SK-N-SH (cell line): ENCODE measurements at regions not wholly inside any gene's neighbourhood (a gene's known extent, or its start where the extent isn't known, plus 50 kb on each side); places are given as distances from the start of the nearest gene placed in this dataset.

Experiments
- CTCF ChIA-PET: fragments of 300-600, 350-600 bp; formaldehyde crosslinking; extraction: SDS; loops from one replicate; lab custom pipeline; 2021; lab: Yijun Ruan, JAX
- POLR2A ChIA-PET: fragments of 350-600 bp; sonication (Branson Sonifier 250); formaldehyde crosslinking; extraction: SDS; loops from one replicate; lab custom pipeline; 2020; ENCODE audit warnings: antibody characterized with exemption, inconsistent platforms; lab: Yijun Ruan, JAX
- DNase-seq: peaks from one replicate; pipeline ENCODE4 v3.0.0; 2012
- H2AFZ ChIP-seq: fragments of 200-600 bp; sonication (generic); 2 replicates; pipeline ENCODE4 v1.8.1; 2016; ENCODE audit warnings: antibody characterized with exemption, mild to moderate bottlenecking, low read depth
- H3F3A ChIP-seq: fragments of 200-600 bp; sonication (generic); replicated peaks from 2 replicates; pipeline ENCODE3; 2016; ENCODE audit warnings: antibody characterized with exemption, mild to moderate bottlenecking; ENCODE audit not compliant: insufficient read depth
- H3K27ac ChIP-seq, 2 experiments: fragments of 200-500 bp in 1 of 2; fragments of 200-600 bp in 1 of 2; sonication (Bioruptor generic) in 1 of 2; sonication (generic), shearing (Covaris generic) in 1 of 2; 2 replicates each; pipeline versions ENCODE4 v1.5.1 to v1.6.1; 2014 to 2016; ENCODE audit warnings: low read depth in 2 of 2, inconsistent platforms in 1 of 2, low read length in 1 of 2, mild to moderate bottlenecking in 1 of 2, mixed read lengths in 1 of 2
- H3K27me3 ChIP-seq: fragments of 200-600 bp; sonication (generic), shearing (Covaris generic); 2 replicates; pipeline ENCODE4 v1.6.1; 2016; ENCODE audit warnings: mixed run types; ENCODE audit not compliant: insufficient read depth
- H3K36me3 ChIP-seq, 2 experiments: fragments of 200-500 bp in 1 of 2; fragments of 200-600 bp in 1 of 2; sonication (Bioruptor generic) in 1 of 2; sonication (generic) in 1 of 2; replicated peaks in 1 of 2; 2 replicates each; pipeline versions ENCODE3 to v1.5.1; 2014 to 2016; ENCODE audit warnings: low read length in 1 of 2, mild to moderate bottlenecking in 1 of 2; ENCODE audit not compliant: insufficient read depth in 2 of 2, control insufficient read depth in 1 of 2
- H3K4me1 ChIP-seq, 2 experiments: fragments of 200-500 bp in 1 of 2; fragments of 200-600 bp in 1 of 2; sonication (Bioruptor generic) in 1 of 2; sonication (generic), shearing (Covaris generic) in 1 of 2; 2 replicates each; pipeline versions ENCODE4 v1.5.1 to v1.6.1; 2014 to 2016; ENCODE audit warnings: low read depth in 1 of 2, low read length in 1 of 2, mixed run types in 1 of 2; ENCODE audit not compliant: insufficient read depth in 2 of 2, control insufficient read depth in 1 of 2
- H3K4me2 ChIP-seq: fragments of 200-600 bp; sonication (generic), shearing (Covaris generic); 2 replicates; pipeline ENCODE4 v1.6.1; 2017; ENCODE audit warnings: mixed run types
- H3K4me3 ChIP-seq, 2 experiments: fragments of 200-500 bp in 1 of 2; fragments of 200-600 bp in 1 of 2; sonication (Bioruptor generic) in 1 of 2; sonication (generic), shearing (Covaris generic) in 1 of 2; 2 replicates each; pipeline versions ENCODE4 v1.5.1 to v1.8.1; 2014 to 2016; ENCODE audit warnings: low read depth in 2 of 2, inconsistent platforms in 1 of 2, low read length in 1 of 2, mild to moderate bottlenecking in 1 of 2, mixed read lengths in 1 of 2, moderate library complexity in 1 of 2
- H3K79me2 ChIP-seq: fragments of 200-600 bp; sonication (generic); 2 replicates; pipeline ENCODE4 v1.8.1; 2017; ENCODE audit warnings: mild to moderate bottlenecking; ENCODE audit not compliant: insufficient read depth
- H3K9ac ChIP-seq: fragments of 200-600 bp; sonication (generic); 2 replicates; pipeline ENCODE4 v1.6.1; 2017; ENCODE audit warnings: mixed run types
- H3K9me2 ChIP-seq: fragments of 200-600 bp; sonication (generic); 2 replicates; pipeline ENCODE4 v1.6.1; 2017; ENCODE audit warnings: mixed run types
- H3K9me3 ChIP-seq: fragments of 200-600 bp; sonication (generic); 2 replicates; pipeline ENCODE4 v1.6.1; 2017; ENCODE audit warnings: mixed run types, mild to moderate bottlenecking, moderate library complexity
- H4K20me1 ChIP-seq: fragments of 200-600 bp; sonication (generic); 2 replicates; pipeline ENCODE4 v1.6.1; 2017; ENCODE audit warnings: mild to moderate bottlenecking, mixed run types; ENCODE audit not compliant: insufficient read depth
- ELF1 ChIP-seq: IDR thresholded peaks from 2 replicates; pipeline ENCODE4 v1.4.0; 2012
- EP300 ChIP-seq, 2 experiments: IDR thresholded peaks; 2 replicates each; pipeline versions ENCODE4 v1.4.0 to v1.6.1; 2012; ENCODE audit warnings: borderline replicate concordance in 1 of 2, low read depth in 1 of 2, low read length in 1 of 2
- FOSL2 ChIP-seq: IDR thresholded peaks from 2 replicates; pipeline ENCODE4 v1.4.0; 2012; ENCODE audit warnings: low read depth, mild to moderate bottlenecking, moderate library complexity, borderline replicate concordance
- FOXM1 ChIP-seq: IDR thresholded peaks from 2 replicates; pipeline ENCODE4 v1.4.0; 2012; ENCODE audit warnings: low read depth, mild to moderate bottlenecking
- GATA2 ChIP-seq: sonication (generic); formaldehyde crosslinking; IDR thresholded peaks from 2 replicates; pipeline ENCODE4 v1.5.0; 2020; ENCODE audit warnings: mild to moderate bottlenecking, missing genetic modification reagents
- JUND ChIP-seq: IDR thresholded peaks from 2 replicates; pipeline ENCODE4 v1.4.0; 2012
- MXI1 ChIP-seq: IDR thresholded peaks from 2 replicates; pipeline ENCODE4 v1.6.1; 2012; ENCODE audit warnings: mild to moderate bottlenecking, low read depth, low read length, improper control_type of control experiment
- NFIC ChIP-seq: IDR thresholded peaks from 2 replicates; pipeline ENCODE4 v1.4.0; 2012; ENCODE audit warnings: borderline replicate concordance
- POLR2AphosphoS5 ChIP-seq: IDR thresholded peaks from 2 replicates; pipeline ENCODE4 v1.6.1; 2012; ENCODE audit warnings: low read depth, low read length
- RCOR1 ChIP-seq: fragments of 150-350 bp; IDR thresholded peaks from 2 replicates; pipeline ENCODE4 v1.6.1; 2017; ENCODE audit warnings: antibody characterized with exemption, low read length
- RFX5 ChIP-seq: IDR thresholded peaks from 2 replicates; pipeline ENCODE4 v1.6.1; 2012; ENCODE audit warnings: mild to moderate bottlenecking, improper control_type of control experiment, low read length
- RXRA ChIP-seq: IDR thresholded peaks from 2 replicates; pipeline ENCODE4 v1.4.0; 2012; ENCODE audit warnings: low read depth, mild to moderate bottlenecking, borderline replicate concordance
- SIN3A ChIP-seq: IDR thresholded peaks from 2 replicates; pipeline ENCODE4 v1.6.1; 2012; ENCODE audit warnings: low read depth, mild to moderate bottlenecking, low read length, moderate library complexity, borderline replicate concordance
- TCF12 ChIP-seq: IDR thresholded peaks from 2 replicates; pipeline ENCODE4 v1.4.0; 2012
- TEAD4 ChIP-seq: IDR thresholded peaks from 2 replicates; pipeline ENCODE4 v1.4.0; 2012; ENCODE audit warnings: mild to moderate bottlenecking, borderline replicate concordance; ENCODE audit not compliant: insufficient read depth
- USF2 ChIP-seq: fragments of 150-350 bp; IDR thresholded peaks from 2 replicates; pipeline ENCODE4 v1.6.1; 2017; ENCODE audit warnings: antibody characterized with exemption, low read length, low read depth, borderline replicate concordance
- ZBTB33 ChIP-seq: IDR thresholded peaks from 2 replicates; pipeline ENCODE4 v1.4.0; 2012; ENCODE audit warnings: low read depth, borderline replicate concordance
- WGBS: methylation state at CpG from one replicate; pipeline ENCODE4 v1.1.6; 2017; ENCODE audit warnings: low lambda C conversion rate; 5-methylcytosine and 5-hydroxymethylcytosine counted together
- TF ChIP-seq, protein P1 (sequence below): IDR thresholded peaks from 2 replicates; pipeline ENCODE4 v1.4.0; 2012; ENCODE audit warnings: low read depth, borderline replicate concordance
- TF ChIP-seq, protein P2 (sequence below): fragments of 150-350 bp; IDR thresholded peaks from 2 replicates; pipeline ENCODE4 v1.6.1; 2016; ENCODE audit warnings: mild to moderate bottlenecking, low read depth, low read length
- TF ChIP-seq, protein P3 (sequence below): fragments of 200-600 bp; sonication (generic); IDR thresholded peaks from 2 replicates; pipeline ENCODE4 v1.6.1; 2017; ENCODE audit warnings: antibody characterized with exemption, mild to moderate bottlenecking, moderate library complexity

GRCh38 chr7:156004265-156005201 is 192.3 kb upstream of the SHH start:
- Histone ChIP-seq H3K4me3 (no peak overlapping the region), H3K27me3 (peaks cover 81% of the 10 kb centered on the region), H4K20me1 (no peaks in the 10 kb centered on the region), H3K4me1 (no peaks in the 10 kb centered on the region), H3K9ac (no peak overlapping the region), H3K27ac (no peak overlapping the region), H3K4me2 (no peak overlapping the region), H3K9me3 (no peaks in the 10 kb centered on the region), H3F3A (no peaks in the 10 kb centered on the region), H3K79me2 (no peaks in the 10 kb centered on the region), H3K9me2 (no peaks in the 10 kb centered on the region; the same call in 1 of the 2 replicates), H2AFZ (no peak overlapping the region), H3K36me3 (no peaks in the 10 kb centered on the region)
- no peak for TF ChIP-seq FOXM1
- TF ChIP-seq, protein P1, sequence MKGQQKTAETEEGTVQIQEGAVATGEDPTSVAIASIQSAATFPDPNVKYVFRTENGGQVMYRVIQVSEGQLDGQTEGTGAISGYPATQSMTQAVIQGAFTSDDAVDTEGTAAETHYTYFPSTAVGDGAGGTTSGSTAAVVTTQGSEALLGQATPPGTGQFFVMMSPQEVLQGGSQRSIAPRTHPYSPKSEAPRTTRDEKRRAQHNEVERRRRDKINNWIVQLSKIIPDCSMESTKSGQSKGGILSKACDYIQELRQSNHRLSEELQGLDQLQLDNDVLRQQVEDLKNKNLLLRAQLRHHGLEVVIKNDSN: no peak
- no peak for TF ChIP-seq NFIC
- TF ChIP-seq FOSL2: no peak
- TF ChIP-seq MXI1: no peak
- TF ChIP-seq, protein P2, sequence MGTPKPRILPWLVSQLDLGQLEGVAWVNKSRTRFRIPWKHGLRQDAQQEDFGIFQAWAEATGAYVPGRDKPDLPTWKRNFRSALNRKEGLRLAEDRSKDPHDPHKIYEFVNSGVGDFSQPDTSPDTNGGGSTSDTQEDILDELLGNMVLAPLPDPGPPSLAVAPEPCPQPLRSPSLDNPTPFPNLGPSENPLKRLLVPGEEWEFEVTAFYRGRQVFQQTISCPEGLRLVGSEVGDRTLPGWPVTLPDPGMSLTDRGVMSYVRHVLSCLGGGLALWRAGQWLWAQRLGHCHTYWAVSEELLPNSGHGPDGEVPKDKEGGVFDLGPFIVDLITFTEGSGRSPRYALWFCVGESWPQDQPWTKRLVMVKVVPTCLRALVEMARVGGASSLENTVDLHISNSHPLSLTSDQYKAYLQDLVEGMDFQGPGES: no peak
- no peak for TF ChIP-seq USF2
- no peak for TF ChIP-seq EP300 (IDR thresholded peaks at IDR 0.05; ENCODE audit: borderline replicate concordance in 1 of 2, low read depth in 1 of 2, low read length in 1 of 2)
- TF ChIP-seq RFX5: no peak
- TF ChIP-seq RXRA: no peak
- no peak for TF ChIP-seq ELF1
- TF ChIP-seq TCF12: no peak
- TF ChIP-seq ZBTB33: no peak
- no peak for TF ChIP-seq TEAD4
- no peak for TF ChIP-seq RCOR1
- TF ChIP-seq POLR2AphosphoS5: no peak
- TF ChIP-seq GATA2 (CRISPR knock-in tag): no peak
- TF ChIP-seq SIN3A: no peak
- TF ChIP-seq JUND: no peak
- TF ChIP-seq, protein P3, sequence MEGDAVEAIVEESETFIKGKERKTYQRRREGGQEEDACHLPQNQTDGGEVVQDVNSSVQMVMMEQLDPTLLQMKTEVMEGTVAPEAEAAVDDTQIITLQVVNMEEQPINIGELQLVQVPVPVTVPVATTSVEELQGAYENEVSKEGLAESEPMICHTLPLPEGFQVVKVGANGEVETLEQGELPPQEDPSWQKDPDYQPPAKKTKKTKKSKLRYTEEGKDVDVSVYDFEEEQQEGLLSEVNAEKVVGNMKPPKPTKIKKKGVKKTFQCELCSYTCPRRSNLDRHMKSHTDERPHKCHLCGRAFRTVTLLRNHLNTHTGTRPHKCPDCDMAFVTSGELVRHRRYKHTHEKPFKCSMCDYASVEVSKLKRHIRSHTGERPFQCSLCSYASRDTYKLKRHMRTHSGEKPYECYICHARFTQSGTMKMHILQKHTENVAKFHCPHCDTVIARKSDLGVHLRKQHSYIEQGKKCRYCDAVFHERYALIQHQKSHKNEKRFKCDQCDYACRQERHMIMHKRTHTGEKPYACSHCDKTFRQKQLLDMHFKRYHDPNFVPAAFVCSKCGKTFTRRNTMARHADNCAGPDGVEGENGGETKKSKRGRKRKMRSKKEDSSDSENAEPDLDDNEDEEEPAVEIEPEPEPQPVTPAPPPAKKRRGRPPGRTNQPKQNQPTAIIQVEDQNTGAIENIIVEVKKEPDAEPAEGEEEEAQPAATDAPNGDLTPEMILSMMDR: no peak
- no peak for DNase-seq
- POLR2A ChIA-PET: no interaction called here
- WGBS: 21% methylated on average over 32 of the region's 38 CpGs
- CTCF ChIA-PET: no interaction called here
